Colonic mucosa (tissue), 4 donors: ENCODE measurements at regions not wholly inside any gene's neighbourhood (a gene's known extent, or its start where the extent isn't known, plus 50 kb on each side); places are given as distances from the start of the nearest gene placed in this dataset.

Experiments used
- DNase-seq: peaks from one replicate; pipeline ENCODE4 v3.0.0-alpha.2; 2020
- H3K27ac ChIP-seq: fragments of 200-600 bp; one replicate; pipeline ENCODE4 v1.8.0; 2021
- H3K27me3 ChIP-seq: fragments of 200-600 bp; one replicate; pipeline ENCODE4 v1.8.0; 2021
- H3K36me3 ChIP-seq: fragments of 200-600 bp; one replicate; pipeline ENCODE4 v1.8.0; 2021
- H3K4me1 ChIP-seq: fragments of 200-600 bp; one replicate; pipeline ENCODE4 v1.8.0; 2021; ENCODE audit warnings: mild to moderate bottlenecking
- H3K4me3 ChIP-seq: fragments of 200-600 bp; one replicate; pipeline ENCODE4 v1.8.0; 2021
- H3K9ac ChIP-seq, 2 donors: one replicate each; pipeline ENCODE4 v1.7.0; 2013; ENCODE audit warnings: control low read depth in 2 of 2, low read depth in 2 of 2, low read length in 2 of 2
- H3K9me3 ChIP-seq: fragments of 200-600 bp; one replicate; pipeline ENCODE4 v1.8.0; 2021
- intact Hi-C: fragments of 100-400 bp; cut with DNase I; formaldehyde crosslinking; loops from one replicate; pipeline ENCODE4 v1.14.1; 2022
- TF ChIP-seq, protein P1 (sequence below): fragments of 200-600 bp; IDR thresholded peaks from one replicate; pipeline ENCODE4 v1.8.0; 2022; ENCODE audit warnings: antibody characterized with exemption, mild to moderate bottlenecking
- donor health status: healthy.
- donor health status: DM: no; HTN: no; CAD: no.
- donor health status: DM: no; HTN: no; CAD: no.

DNA sequence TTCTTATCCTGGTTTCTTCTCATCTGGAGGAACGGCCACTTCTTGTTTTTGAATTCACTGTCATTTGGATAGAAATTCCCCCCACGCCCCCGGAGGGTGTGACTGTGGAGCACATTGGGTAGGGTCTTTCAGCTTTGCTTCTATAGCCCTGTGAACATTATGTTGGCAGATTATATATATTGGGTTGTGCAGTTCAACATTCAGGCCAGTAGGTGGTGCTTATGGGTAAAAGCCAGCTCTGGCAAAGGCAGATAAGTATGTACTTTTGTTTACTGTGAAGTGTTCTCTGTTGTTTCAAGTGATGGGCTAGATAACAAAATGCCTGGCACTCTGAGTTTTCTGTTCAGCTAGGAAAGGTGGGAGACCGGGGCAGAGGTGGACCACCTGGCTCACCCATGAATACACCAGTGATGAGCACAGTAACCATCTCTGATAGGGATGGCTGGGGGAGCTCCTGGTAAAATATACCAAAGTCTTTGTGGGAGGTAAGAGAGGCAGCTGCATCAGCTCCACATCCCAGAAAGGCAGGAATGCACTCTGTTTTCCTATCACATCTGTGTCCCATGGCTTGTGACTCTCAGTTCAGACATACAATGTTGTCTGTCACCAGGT is 1348.2 kb upstream of the RAG2 start:
- no peak overlapping the region for H3K9ac ChIP-seq
- DNase-seq: peak; percentile 19
- H3K9me3 ChIP-seq: no peaks in the 10 kb centered on the region
- TF ChIP-seq, protein P1, sequence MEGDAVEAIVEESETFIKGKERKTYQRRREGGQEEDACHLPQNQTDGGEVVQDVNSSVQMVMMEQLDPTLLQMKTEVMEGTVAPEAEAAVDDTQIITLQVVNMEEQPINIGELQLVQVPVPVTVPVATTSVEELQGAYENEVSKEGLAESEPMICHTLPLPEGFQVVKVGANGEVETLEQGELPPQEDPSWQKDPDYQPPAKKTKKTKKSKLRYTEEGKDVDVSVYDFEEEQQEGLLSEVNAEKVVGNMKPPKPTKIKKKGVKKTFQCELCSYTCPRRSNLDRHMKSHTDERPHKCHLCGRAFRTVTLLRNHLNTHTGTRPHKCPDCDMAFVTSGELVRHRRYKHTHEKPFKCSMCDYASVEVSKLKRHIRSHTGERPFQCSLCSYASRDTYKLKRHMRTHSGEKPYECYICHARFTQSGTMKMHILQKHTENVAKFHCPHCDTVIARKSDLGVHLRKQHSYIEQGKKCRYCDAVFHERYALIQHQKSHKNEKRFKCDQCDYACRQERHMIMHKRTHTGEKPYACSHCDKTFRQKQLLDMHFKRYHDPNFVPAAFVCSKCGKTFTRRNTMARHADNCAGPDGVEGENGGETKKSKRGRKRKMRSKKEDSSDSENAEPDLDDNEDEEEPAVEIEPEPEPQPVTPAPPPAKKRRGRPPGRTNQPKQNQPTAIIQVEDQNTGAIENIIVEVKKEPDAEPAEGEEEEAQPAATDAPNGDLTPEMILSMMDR: peak; percentile 51
- H3K27me3 ChIP-seq: no peaks in the 10 kb centered on the region
- no peaks in the 10 kb centered on the region for H3K4me1 ChIP-seq
- no peak overlapping the region for H3K27ac ChIP-seq
- intact Hi-C loops: loop anchor here (10.0 kb wide), 1 partner anchor 1429 kb away; no protein-coding TSS in a partner anchor
- H3K4me3 ChIP-seq: no peak overlapping the region
- H3K36me3 ChIP-seq: no peaks in the 10 kb centered on the region

DNA sequence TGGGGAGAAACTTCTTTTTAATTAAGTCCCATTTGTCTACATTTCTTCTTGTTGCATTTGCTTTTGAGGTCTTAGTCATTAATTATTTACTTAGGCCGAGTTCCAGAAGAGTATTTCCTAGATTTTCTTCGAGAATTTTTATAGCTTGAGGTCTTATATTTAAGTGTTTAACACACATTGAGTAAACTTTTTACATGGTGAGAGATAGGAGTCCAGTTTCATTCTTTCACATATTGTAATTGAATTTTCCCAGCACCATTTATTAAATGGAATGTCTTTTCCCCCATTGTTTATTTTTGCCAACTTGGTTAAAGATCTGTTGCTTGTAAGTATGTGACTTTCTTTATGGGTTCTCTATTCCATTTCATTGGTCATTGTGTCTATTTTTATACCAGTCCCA is 1344.0 kb upstream of the RAG2 start:
- H3K4me3 ChIP-seq: no peak overlapping the region
- H3K27me3 ChIP-seq: no peaks in the 10 kb centered on the region
- no peaks in the 10 kb centered on the region for H3K36me3 ChIP-seq
- DNase-seq: no peak
- intact Hi-C loops: loop anchor here (10.0 kb wide), 1 partner anchor 1433 kb away; no protein-coding TSS in a partner anchor
- no peak overlapping the region for H3K9ac ChIP-seq
- no peaks in the 10 kb centered on the region for H3K9me3 ChIP-seq
- TF ChIP-seq, protein P1: no peak
- H3K4me1 ChIP-seq: no peaks in the 10 kb centered on the region
- no peak overlapping the region for H3K27ac ChIP-seq

DNA sequence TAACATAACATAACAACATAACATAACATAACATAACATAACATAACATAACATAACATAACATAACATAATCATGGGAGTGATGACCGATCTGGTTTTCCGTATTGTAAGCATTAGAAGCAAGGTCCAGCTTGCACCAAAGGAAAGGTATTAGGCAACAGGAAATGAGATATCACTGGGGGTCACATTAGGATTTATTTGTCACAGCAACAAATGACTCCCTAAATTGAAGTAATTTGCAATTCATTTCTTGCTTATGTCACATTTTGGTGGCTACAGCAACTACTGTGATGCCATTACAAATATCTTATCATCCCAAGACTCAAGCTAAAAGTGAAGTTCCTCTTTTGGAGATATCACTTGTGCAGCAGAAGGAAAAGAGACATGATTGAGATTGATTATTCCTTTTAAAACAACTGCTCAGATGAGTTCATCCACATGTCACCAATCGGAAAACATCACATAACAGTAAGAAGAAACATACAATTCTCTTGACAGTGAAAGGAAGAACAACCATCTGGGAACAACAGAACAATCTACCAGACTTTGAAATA is 1331.1 kb upstream of the RAG2 start:
- H3K9me3 ChIP-seq: no peaks in the 10 kb centered on the region
- no peak overlapping the region for H3K27ac ChIP-seq
- H3K9ac ChIP-seq: no peak overlapping the region
- TF ChIP-seq, protein P1: no peak
- no peak for DNase-seq
- no peaks in the 10 kb centered on the region for H3K27me3 ChIP-seq
- H3K36me3 ChIP-seq: no peaks in the 10 kb centered on the region
- H3K4me1 ChIP-seq: no peaks in the 10 kb centered on the region
- intact Hi-C loops: no loop called here
- no peak overlapping the region for H3K4me3 ChIP-seq

DNA sequence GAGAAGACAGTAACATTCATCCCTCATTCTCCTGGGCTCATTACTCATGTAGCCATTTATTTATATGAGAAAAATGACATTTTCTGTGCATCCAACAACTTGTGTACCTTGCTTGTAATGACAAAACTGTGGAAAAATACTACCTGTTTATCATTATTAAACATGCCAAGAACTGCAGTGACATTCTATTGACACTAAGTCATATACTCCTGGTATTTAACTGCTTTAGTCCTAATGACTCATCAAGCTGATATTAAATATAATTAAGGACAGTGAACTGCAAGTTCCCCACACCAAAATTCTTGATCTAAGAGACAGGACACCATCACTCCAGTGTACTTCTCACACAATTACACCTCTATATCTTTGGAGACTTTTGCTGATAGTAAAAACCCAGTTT is 1328.7 kb upstream of the RAG2 start:
- H3K4me1 ChIP-seq: no peaks in the 10 kb centered on the region
- H3K36me3 ChIP-seq: no peaks in the 10 kb centered on the region
- no peak overlapping the region for H3K27ac ChIP-seq
- no peak overlapping the region for H3K9ac ChIP-seq
- intact Hi-C loops: no loop called here
- TF ChIP-seq, protein P1: no peak
- H3K9me3 ChIP-seq: no peaks in the 10 kb centered on the region
- H3K4me3 ChIP-seq: no peak overlapping the region
- no peak for DNase-seq
- H3K27me3 ChIP-seq: no peaks in the 10 kb centered on the region

DNA sequence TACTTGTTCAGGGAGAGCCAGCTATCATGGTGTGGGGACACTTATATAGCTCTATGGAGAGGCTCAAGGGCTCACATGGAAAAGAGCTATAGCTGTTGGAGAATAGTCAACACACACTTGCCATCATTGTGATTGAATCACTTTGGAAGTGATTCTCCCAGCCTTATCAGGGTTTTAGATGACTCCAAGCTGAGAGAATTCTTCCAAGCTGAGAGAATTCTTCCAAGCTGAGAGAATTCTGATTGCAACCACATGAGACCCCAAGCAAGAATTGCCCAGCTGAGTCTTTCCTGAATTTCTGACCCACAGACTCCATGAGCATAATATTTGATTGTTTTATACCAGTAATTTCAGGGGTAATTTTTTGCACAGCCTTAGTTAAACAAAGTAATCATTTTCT is 1318.3 kb upstream of the RAG2 start:
- Histone ChIP-seq H3K36me3 (no peaks in the 10 kb centered on the region), H3K9me3 (no peaks in the 10 kb centered on the region), H3K27me3 (no peaks in the 10 kb centered on the region), H3K4me3 (no peak overlapping the region), H3K27ac (no peak overlapping the region), H3K4me1 (no peaks in the 10 kb centered on the region), H3K9ac (no peak overlapping the region)
- DNase-seq: no peak
- TF ChIP-seq, protein P1: no peak
- intact Hi-C loops: no loop called here
